OCI-LY3 (cell line): ENCODE measurements at regions not wholly inside any gene's neighbourhood (a gene's known extent, or its start where the extent isn't known, plus 50 kb on each side); places are given as distances from the start of the nearest gene placed in this dataset.

Experiments
- EZH2phosphoT487 ChIP-seq: fragments of 200-600 bp; shearing (Covaris generic); IDR thresholded peaks from 2 replicates; pipeline ENCODE4 v1.6.1; 2018; ENCODE audit warnings: antibody characterized with exemption, mixed run types, low read depth
- TF ChIP-seq, protein P1 (sequence below): fragments of 200-600, 300-600 bp; sonication (generic); IDR thresholded peaks from 2 replicates; pipeline ENCODE4 v1.5.1; 2014; ENCODE audit warnings: antibody characterized with exemption, low read length, low read depth

DNA sequence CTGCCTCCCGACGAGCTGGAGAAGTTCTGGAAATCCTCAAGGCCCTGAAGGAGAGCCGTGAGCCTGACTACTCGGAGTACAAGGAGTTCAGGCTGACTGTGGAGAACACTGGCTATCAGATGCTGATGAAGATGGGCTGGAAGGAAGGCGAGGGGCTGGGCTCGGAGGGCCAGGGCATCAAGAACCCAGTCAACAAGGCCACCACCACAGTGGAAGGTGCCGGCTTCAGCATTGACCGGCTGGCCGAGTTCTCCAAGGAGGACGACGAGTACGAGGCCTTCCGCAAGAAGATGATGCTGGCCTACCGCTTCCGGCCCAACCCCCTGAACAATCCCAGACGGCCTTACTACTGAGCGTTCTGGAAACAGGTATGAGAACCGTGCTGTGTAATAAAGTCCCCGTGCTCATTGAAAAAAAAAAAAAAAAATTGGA is 366.1 kb upstream of the ATXN7L3B start:
- TF ChIP-seq, protein P1, sequence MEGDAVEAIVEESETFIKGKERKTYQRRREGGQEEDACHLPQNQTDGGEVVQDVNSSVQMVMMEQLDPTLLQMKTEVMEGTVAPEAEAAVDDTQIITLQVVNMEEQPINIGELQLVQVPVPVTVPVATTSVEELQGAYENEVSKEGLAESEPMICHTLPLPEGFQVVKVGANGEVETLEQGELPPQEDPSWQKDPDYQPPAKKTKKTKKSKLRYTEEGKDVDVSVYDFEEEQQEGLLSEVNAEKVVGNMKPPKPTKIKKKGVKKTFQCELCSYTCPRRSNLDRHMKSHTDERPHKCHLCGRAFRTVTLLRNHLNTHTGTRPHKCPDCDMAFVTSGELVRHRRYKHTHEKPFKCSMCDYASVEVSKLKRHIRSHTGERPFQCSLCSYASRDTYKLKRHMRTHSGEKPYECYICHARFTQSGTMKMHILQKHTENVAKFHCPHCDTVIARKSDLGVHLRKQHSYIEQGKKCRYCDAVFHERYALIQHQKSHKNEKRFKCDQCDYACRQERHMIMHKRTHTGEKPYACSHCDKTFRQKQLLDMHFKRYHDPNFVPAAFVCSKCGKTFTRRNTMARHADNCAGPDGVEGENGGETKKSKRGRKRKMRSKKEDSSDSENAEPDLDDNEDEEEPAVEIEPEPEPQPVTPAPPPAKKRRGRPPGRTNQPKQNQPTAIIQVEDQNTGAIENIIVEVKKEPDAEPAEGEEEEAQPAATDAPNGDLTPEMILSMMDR, result no peak
- no peak for TF ChIP-seq EZH2phosphoT487
